Activated T-cell treated with anti-CD3 and anti-CD28 coated beads, Interleukin-2, amount 50 U/mL, for 4 hours (primary cell): ENCODE measurements at regions not wholly inside any gene's neighbourhood (a gene's known extent, or its start where the extent isn't known, plus 50 kb on each side); places are given as distances from the start of the nearest gene placed in this dataset.

Source experiments
- ATAC-seq, 2 donors: fragments of 200-7000 bp; cut with Tn5 transposase; one replicate each; pipeline ENCODE4 v1.10.0; 2021
- DNase-seq: peaks from one replicate; pipeline ENCODE4 v3.0.0-alpha.2; 2020
- H3K27me3 Mint-ChIP-seq: one replicate; pipeline ENCODE4 v1.8.0; 2021; ENCODE audit warnings: low read depth, mixed read lengths
- H3K36me3 Mint-ChIP-seq: one replicate; pipeline ENCODE4 v1.8.0; 2022; ENCODE audit warnings: mixed read lengths; ENCODE audit not compliant: insufficient read depth
- H3K4me1 Mint-ChIP-seq: one replicate; pipeline ENCODE4 v1.8.0; 2021; ENCODE audit warnings: low read depth, mixed read lengths
- H3K4me3 Mint-ChIP-seq: one replicate; pipeline ENCODE4 v1.8.0; 2021; ENCODE audit warnings: mild to moderate bottlenecking, moderate library complexity, mixed read lengths
- H3K9me3 Mint-ChIP-seq: one replicate; pipeline ENCODE4 v1.8.0; 2021; ENCODE audit warnings: mixed read lengths

DNA sequence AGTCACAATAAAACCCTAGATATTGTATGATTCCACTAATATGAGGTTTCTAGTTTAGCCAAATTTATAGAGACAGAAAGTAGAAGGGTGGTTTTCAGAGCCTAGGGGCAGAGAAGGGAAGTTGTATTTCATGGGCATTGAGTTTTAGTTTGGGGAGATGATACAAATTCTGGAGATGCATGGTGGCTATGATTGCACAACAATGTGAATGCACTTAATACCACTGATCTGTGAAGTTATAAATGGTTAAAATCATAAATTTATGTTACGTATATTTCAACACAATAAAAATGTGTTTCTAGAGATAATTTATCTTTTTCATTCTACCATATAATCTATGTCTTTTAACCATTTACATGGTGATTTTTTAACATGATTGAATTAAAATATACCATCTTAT is 779.3 kb upstream of the BRINP3 start:
- no peak for ATAC-seq
- H3K9me3 Mint-ChIP-seq, result peaks cover 39% of the 10 kb centered on the region
- DNase-seq, result no peak
- no peaks in the 10 kb centered on the region for H3K27me3 Mint-ChIP-seq
- H3K4me3 Mint-ChIP-seq, result no peak overlapping the region
- H3K36me3 Mint-ChIP-seq, result no peaks in the 10 kb centered on the region
- no peaks in the 10 kb centered on the region for H3K4me1 Mint-ChIP-seq

DNA sequence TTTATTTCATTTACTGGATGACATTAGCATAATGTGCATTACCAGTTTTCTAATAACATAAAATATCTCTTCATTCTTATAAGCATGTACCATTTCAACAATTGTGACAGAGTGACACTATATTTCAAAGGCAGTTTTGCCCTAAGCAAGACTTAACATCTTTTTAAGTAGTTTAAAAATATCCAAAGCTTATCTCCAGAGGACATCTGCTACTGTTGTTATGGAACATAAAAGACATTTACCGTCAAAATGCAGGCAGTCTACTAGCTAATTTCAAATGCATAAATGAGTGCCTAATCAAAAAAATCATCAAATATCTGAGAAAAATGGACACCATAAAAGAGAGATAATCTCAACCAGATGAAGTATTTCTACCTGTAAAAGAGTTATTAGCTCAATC is 782.4 kb upstream of the BRINP3 start:
- DNase-seq (no peak), ATAC-seq (no peak)
- no peaks in the 10 kb centered on the region for H3K27me3 Mint-ChIP-seq
- H3K4me1 Mint-ChIP-seq, result no peaks in the 10 kb centered on the region
- peaks cover 25% of the 10 kb centered on the region for H3K9me3 Mint-ChIP-seq
- H3K36me3 Mint-ChIP-seq, result no peaks in the 10 kb centered on the region
- H3K4me3 Mint-ChIP-seq, result no peak overlapping the region

DNA sequence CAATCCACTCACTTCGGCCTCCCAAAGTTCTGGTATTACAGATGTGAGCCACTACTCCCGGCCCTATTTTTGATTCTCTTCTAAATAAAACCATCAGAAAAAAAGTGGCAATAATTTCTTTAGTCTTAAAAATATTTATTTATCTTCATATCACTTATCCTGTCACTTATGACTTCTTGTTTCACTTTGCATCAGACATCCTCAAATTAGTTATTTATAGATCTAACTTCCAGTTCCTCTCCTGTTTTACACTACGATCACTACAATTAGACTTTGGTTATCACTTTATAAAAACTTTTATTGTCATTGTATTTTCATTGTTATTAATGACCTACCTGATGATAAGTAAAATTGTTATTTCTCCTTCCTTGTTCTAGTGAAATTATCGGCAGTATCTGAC is 783.4 kb upstream of the BRINP3 start:
- Mint-ChIP-seq H3K4me1 (no peaks in the 10 kb centered on the region), H3K36me3 (no peaks in the 10 kb centered on the region), H3K4me3 (no peak overlapping the region), H3K9me3 (peaks cover 20% of the 10 kb centered on the region), H3K27me3 (no peaks in the 10 kb centered on the region)
- ATAC-seq (no peak), DNase-seq (no peak)

DNA sequence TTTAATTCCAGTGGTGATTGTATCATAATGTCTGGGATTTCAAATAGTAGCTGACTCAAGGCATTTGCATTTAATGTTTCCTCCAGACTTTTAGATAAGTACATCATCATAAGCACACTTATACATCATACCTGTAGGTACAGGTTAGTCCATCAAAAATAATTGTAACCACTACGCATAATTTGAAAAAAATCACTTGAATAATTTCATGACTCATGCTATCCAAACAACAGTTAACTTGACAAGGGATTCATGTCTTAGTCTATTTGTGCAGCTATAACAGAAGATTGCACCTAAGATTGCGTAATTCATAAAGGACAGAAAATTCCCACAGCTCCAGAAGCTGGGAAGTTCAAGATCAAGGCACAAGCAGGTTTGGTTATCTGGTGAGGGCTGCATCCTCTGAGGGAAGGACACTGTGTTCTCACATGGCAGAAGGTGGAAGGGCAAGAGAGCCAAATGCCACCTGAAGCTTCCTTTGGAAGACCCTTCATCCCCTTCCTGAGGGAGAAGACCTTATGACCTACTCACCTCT is 801.7 kb upstream of the BRINP3 start:
- peaks cover 22% of the 10 kb centered on the region for H3K9me3 Mint-ChIP-seq

DNA sequence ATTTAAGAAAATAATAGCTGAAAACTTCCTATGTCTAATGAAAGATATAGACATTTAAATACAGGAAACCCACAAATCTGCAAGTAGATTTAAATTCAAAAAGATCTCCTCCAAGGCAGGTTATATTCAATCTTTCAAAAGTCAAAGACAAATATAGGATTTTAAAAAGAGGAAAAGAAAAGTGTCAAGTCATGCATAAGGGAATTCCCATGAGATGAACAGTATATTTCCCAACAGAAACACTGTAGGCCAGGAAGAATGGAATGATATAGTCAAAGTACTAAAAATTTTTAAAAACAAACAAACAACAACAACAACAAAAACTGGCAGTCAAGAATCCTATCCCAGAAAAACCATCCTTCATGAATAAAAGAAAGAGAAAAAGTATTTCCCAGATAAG is 806.5 kb upstream of the BRINP3 start:
- DNase-seq (no peak), ATAC-seq (no peak)
- H3K9me3 Mint-ChIP-seq, result peaks cover 28% of the 10 kb centered on the region
- H3K4me3 Mint-ChIP-seq, result no peak overlapping the region
- no peaks in the 10 kb centered on the region for H3K27me3 Mint-ChIP-seq
- no peaks in the 10 kb centered on the region for H3K36me3 Mint-ChIP-seq
- no peaks in the 10 kb centered on the region for H3K4me1 Mint-ChIP-seq

More for the DNA sequence above, 801.7 kb upstream of the BRINP3 start:
- Mint-ChIP-seq H3K4me3 (no peak overlapping the region), H3K27me3 (no peaks in the 10 kb centered on the region), H3K4me1 (no peaks in the 10 kb centered on the region), H3K36me3 (no peaks in the 10 kb centered on the region)
- no peak for ATAC-seq
- DNase-seq, result no peak

DNA sequence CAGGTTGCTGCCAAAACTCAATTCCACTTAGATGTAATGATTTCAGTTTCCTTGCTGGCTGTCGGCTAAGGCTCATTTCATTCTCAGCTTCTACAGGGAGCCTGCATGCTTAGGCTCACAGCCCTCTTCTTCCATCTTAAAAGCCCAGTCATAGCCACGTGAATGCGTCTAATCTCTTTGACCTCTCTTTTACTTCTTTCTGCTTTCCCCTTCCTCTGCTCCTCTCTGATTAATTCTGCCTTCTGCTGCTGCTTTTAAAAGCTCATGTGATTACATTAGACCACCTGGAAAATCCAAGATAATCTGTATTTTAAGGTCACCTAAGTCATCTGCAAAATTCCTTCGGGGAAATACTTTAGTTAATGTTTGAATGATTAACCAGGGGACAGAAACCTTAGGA is 812.8 kb upstream of the BRINP3 start:
- H3K9me3 Mint-ChIP-seq, result peaks cover 10% of the 10 kb centered on the region
- H3K27me3 Mint-ChIP-seq, result no peaks in the 10 kb centered on the region
- H3K4me3 Mint-ChIP-seq, result no peak overlapping the region
- no peaks in the 10 kb centered on the region for H3K4me1 Mint-ChIP-seq
- ATAC-seq, result no peak
- no peak for DNase-seq
- no peaks in the 10 kb centered on the region for H3K36me3 Mint-ChIP-seq

DNA sequence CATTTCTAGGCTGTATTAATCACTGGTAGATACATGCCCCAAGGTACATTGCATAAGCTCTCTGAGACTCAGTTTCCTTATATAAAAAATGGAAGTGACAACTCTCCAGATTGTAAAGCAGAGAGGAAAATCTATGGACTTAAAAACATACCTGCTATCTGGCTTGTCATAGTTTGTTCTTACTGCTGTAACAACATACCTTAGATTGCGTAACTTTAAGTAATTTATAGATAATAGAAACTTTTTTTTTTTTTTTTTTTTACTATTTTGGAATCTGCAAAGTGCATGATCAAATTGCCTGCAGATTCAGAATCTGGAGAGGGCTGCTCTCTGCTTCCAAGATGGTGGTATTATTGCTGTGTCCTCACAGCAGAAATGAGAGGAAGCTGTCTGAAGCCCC is 827.7 kb upstream of the BRINP3 start:
- no peaks in the 10 kb centered on the region for H3K27me3 Mint-ChIP-seq

DNA sequence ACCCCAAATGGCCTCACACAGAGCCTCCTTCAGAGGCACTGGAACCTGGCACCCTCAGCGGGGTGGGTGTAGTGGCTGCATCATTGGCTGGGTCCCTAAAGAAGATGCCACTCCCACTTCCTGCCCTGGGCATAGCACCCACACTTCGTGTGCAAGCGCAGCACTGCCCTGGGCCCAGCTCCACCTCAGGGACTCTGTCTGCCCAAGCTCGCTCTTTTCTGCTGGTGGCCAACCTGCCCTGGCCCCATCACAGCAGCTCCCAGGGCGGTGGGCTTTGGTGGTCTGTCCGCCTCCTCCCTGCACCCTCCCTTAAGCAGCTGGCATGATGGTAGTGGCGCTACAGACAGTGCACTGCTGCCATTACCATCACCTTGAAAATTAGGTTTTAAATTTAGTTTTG is 829.3 kb upstream of the BRINP3 start:
- Mint-ChIP-seq H3K9me3 (peaks cover 8% of the 10 kb centered on the region), H3K4me3 (no peak overlapping the region), H3K4me1 (no peaks in the 10 kb centered on the region), H3K36me3 (no peaks in the 10 kb centered on the region), H3K27me3 (no peaks in the 10 kb centered on the region)
- ATAC-seq (no peak), DNase-seq (no peak)

More for the DNA sequence above, 827.7 kb upstream of the BRINP3 start:
- Mint-ChIP-seq H3K9me3 (peaks cover 15% of the 10 kb centered on the region), H3K36me3 (no peaks in the 10 kb centered on the region), H3K4me3 (no peak overlapping the region), H3K4me1 (no peaks in the 10 kb centered on the region)
- ATAC-seq (no peak), DNase-seq (no peak)

DNA sequence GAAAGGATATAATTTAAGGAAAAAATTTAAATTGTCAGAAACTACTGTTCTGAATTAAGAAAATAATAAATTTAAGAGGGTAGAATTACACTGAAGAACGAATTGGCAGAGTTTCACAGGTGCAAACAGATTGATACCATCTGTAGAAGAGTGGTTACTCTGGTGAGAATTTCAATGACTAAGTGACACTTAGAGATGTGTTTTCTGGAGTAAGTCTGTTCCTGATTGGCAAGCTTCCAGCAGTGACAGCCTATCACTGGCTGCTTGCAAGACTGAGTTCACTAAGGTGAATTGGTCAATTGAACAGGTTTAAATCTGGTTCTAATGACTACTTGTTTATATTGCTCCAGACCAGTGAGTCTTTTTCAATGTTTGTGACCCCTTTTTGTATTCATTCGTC is 838.2 kb upstream of the RGS18 start:
- DNase-seq, result no peak

DNA sequence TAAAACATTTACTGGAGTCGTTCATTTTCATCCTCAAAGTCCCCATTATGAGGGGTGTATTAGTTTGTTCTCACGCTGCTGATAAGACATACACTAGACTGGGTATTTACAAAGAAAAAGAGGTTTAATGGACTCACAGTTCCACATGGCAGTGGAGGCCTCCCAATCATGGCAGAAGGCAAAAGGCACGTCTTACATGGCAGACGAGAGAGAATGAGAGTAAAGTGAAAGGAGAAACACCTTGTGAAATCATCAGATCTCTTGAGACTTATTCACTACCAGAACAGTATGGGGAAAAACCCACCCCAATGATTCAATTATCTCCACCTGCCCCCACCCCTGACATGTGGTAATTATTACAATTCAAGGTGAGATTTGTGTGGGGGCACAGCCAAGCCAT is 830.4 kb upstream of the RGS18 start:
- H3K4me1 Mint-ChIP-seq, result no peaks in the 10 kb centered on the region
- no peak for DNase-seq

More for the DNA sequence above, 838.2 kb upstream of the RGS18 start:
- Mint-ChIP-seq H3K27me3 (no peaks in the 10 kb centered on the region), H3K9me3 (peaks cover under 1% of the 10 kb centered on the region), H3K36me3 (no peaks in the 10 kb centered on the region), H3K4me3 (no peak overlapping the region), H3K4me1 (no peaks in the 10 kb centered on the region)
- ATAC-seq, result no peak

DNA sequence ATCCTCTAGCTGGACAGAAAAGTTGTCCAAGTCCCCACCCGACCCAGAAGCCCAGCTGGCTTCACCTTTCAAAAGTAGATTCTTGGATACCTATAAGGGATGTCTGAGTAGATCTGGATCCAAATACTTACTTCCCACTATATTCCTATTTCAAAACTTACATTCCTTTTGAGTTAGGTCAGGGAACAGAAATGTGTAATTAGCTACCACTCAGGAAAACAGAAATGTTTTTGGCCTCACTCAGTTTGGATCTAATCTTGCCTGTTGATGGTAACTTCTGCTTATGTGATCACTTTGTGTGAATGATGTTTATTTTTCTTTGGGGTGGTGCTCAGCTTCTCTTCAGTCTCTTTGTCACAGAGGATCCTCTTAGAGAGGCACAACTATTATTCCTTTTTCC is 814.4 kb upstream of the RGS18 start:
- peaks cover 14% of the 10 kb centered on the region for H3K9me3 Mint-ChIP-seq
- DNase-seq, result no peak
- ATAC-seq, result no peak
- H3K36me3 Mint-ChIP-seq, result no peaks in the 10 kb centered on the region
- no peaks in the 10 kb centered on the region for H3K27me3 Mint-ChIP-seq
- no peaks in the 10 kb centered on the region for H3K4me1 Mint-ChIP-seq
- H3K4me3 Mint-ChIP-seq, result no peak overlapping the region

More for the DNA sequence above, 830.4 kb upstream of the RGS18 start:
- ATAC-seq, result no peak
- Mint-ChIP-seq H3K27me3 (no peaks in the 10 kb centered on the region), H3K4me3 (no peak overlapping the region), H3K9me3 (peaks cover 9% of the 10 kb centered on the region), H3K36me3 (no peaks in the 10 kb centered on the region)

DNA sequence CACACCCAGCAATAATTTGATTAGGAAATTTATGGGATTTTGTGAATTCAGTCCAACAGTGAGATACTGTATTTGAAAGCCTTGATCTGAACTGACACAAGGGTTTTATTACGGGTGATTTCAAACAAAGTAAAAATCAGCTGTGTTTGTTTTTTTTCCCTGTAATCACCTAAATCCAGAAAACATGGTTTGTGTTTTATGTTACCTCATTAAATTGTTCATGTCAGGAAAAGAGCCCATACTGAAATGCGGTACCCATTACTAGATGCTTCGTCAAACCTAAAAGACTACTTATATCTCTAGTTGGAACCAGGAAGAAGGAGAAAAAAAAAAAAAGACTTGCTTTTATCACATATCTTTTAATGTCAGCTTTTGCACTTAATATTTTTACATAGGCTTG is 811.9 kb upstream of the RGS18 start:
- Mint-ChIP-seq H3K27me3 (no peaks in the 10 kb centered on the region), H3K4me3 (no peak overlapping the region), H3K9me3 (peaks cover 17% of the 10 kb centered on the region), H3K4me1 (no peaks in the 10 kb centered on the region), H3K36me3 (no peaks in the 10 kb centered on the region)
- DNase-seq (no peak), ATAC-seq (no peak)

DNA sequence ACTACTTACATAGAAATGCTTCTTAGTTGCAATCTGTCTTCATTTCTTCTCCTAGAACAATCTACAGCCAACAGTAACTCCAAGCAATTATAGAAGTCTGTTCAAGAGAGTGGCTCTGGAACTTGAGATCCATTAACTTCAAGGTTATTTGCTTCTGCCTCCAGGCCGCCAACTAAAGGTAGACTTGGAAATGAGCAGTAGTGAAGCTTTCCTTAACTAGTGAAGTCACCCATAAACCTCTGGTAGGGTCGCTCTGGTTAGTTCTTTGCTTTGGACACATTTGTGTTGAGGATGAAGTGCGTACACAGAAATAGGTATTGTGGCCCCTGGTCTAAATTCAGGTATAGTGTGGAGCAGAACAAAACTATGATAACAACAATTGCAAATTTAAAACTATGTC is 809.9 kb upstream of the RGS18 start:
- Mint-ChIP-seq H3K9me3 (peaks cover 11% of the 10 kb centered on the region), H3K4me1 (no peaks in the 10 kb centered on the region), H3K36me3 (no peaks in the 10 kb centered on the region), H3K27me3 (no peaks in the 10 kb centered on the region), H3K4me3 (no peak overlapping the region)
- ATAC-seq (no peak), DNase-seq (no peak)

DNA sequence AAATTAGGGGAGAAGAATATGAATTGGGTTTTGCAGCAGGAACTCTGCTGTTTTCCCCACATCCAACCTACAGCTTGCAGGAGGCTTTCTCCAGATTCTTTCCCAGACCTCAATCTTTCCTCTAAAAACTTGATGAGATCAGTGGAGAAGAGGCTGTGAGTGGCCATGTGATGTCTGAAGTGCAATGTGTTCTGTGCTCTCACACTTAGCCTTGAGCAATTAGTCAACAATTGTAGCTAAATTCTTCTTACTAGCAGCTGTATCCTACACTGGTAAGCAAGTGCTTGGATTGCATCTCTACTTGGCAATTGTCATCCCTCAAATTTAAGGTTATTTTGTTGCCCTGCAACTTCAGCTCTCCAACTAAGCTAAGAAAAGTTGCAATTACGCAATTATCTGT is 807.3 kb upstream of the RGS18 start:
- no peak for ATAC-seq
- Mint-ChIP-seq H3K4me1 (no peaks in the 10 kb centered on the region), H3K36me3 (no peaks in the 10 kb centered on the region)

DNA sequence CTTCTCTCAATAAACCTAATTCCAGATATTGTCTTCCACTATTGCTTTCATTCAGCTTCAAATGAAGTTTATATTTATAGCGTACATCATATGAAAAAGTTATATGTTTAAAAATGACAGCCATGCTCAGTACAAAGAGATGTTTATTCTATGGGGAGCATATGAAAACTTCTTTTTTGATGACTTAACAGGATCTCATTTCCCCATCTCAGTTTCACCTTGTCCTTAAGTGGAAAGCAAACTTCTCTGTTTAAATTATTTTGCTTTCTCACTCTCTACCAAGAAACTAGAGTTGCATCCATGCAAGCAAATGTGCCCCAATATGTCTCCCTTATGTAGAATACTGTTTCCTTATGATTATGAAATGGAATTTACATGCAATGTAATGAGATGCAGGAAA is 799.5 kb upstream of the RGS18 start:
- ATAC-seq (no peak), DNase-seq (no peak)
- no peak overlapping the region for H3K4me3 Mint-ChIP-seq
- H3K9me3 Mint-ChIP-seq, result peaks cover 24% of the 10 kb centered on the region
- H3K27me3 Mint-ChIP-seq, result no peaks in the 10 kb centered on the region
- no peaks in the 10 kb centered on the region for H3K4me1 Mint-ChIP-seq
- H3K36me3 Mint-ChIP-seq, result no peaks in the 10 kb centered on the region

More for the DNA sequence above, 807.3 kb upstream of the RGS18 start:
- no peak overlapping the region for H3K4me3 Mint-ChIP-seq
- H3K9me3 Mint-ChIP-seq, result peaks cover 18% of the 10 kb centered on the region
- no peak for DNase-seq
- H3K27me3 Mint-ChIP-seq, result no peaks in the 10 kb centered on the region

DNA sequence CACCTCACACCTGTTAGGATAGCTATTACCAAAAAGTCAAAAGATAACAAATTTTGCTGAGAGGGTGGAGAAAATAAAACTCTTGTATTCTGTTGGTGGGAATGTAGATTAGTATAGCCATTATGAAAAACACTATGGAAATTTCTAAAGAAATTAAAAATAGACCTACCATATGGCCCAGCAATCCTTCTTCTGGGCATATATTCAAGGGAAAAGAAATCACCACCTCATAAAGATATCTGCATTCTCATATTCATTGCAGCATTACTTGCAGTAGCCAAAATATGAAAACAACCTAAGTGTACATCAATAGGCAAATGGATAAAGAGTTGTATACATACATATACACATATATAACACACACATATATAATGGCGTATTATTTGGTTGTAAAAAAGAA is 791.6 kb upstream of the RGS18 start:
- Mint-ChIP-seq H3K36me3 (no peaks in the 10 kb centered on the region), H3K27me3 (no peaks in the 10 kb centered on the region), H3K9me3 (peaks cover 36% of the 10 kb centered on the region), H3K4me1 (no peaks in the 10 kb centered on the region), H3K4me3 (no peak overlapping the region)
- DNase-seq (no peak), ATAC-seq (no peak)
